Calu3 (cell line): ENCODE measurements at regions not wholly inside any gene's neighbourhood (a gene's known extent, or its start where the extent isn't known, plus 50 kb on each side); places are given as distances from the start of the nearest gene placed in this dataset.

ENCODE experiments used
- BruUV-seq: library from RNA; stranded (reverse); fragments of 400-500 nt; replicated peaks from 2 replicates; lab custom pipeline; 2021; lab: Mats Ljungman, UMichigan
- CTCF ChIA-PET: fragments of 300-600 bp; sonication (Branson Sonifier 250); formaldehyde crosslinking; loops from one replicate; lab custom pipeline; 2022; ENCODE audit warnings: antibody characterized with exemption; lab: Charles Lee
- DNase-seq: peaks from one replicate; pipeline ENCODE4 v3.0.0; 2022
- H3K27ac Mint-ChIP-seq: one replicate; pipeline ENCODE4 v1.8.0; 2022; ENCODE audit warnings: mixed read lengths; ENCODE audit not compliant: unreplicated experiment
- H3K27me3 Mint-ChIP-seq: one replicate; pipeline ENCODE4 v1.8.0; 2022; ENCODE audit warnings: mixed read lengths; ENCODE audit not compliant: unreplicated experiment
- H3K36me3 Mint-ChIP-seq: one replicate; pipeline ENCODE4 v1.8.0; 2022; ENCODE audit warnings: mild to moderate bottlenecking, moderate library complexity, mixed read lengths; ENCODE audit not compliant: insufficient read depth, unreplicated experiment
- H3K4me1 Mint-ChIP-seq: one replicate; pipeline ENCODE4 v1.8.0; 2022; ENCODE audit warnings: mild to moderate bottlenecking, low read depth, mixed read lengths; ENCODE audit not compliant: unreplicated experiment
- H3K4me3 Mint-ChIP-seq: one replicate; pipeline ENCODE4 v1.8.0; 2022; ENCODE audit warnings: mild to moderate bottlenecking, low read depth, moderate library complexity, mixed read lengths; ENCODE audit not compliant: unreplicated experiment
- H3K9me3 Mint-ChIP-seq: one replicate; pipeline ENCODE4 v1.8.0; 2022; ENCODE audit warnings: low read depth, mixed read lengths; ENCODE audit not compliant: unreplicated experiment
- CTCF ChIP-seq: fragments of 200-600 bp; IDR thresholded peaks from one replicate; pipeline ENCODE4 v1.8.0; 2022; ENCODE audit warnings: antibody characterized with exemption; ENCODE audit not compliant: unreplicated experiment
- intact Hi-C: fragments of 100-400 bp; cut with micrococcal nuclease; formaldehyde crosslinking; loops from one replicate; pipeline ENCODE4 v1.10.0; 2022; ENCODE audit not compliant: unreplicated experiment

GRCh38 chr1:195472291-195472690 lies 1135.9 kb downstream of the KCNT2 start:
- no peaks in the 10 kb centered on the region for H3K36me3 Mint-ChIP-seq
- H3K4me3 Mint-ChIP-seq: no peak overlapping the region
- no peaks in the 10 kb centered on the region for H3K4me1 Mint-ChIP-seq
- no peak overlapping the region for H3K27ac Mint-ChIP-seq
- H3K9me3 Mint-ChIP-seq: peaks cover 6% of the 10 kb centered on the region
- no peak for DNase-seq
- intact Hi-C loops: no loop called here
- no TSS peak for BruUV-seq
- TF ChIP-seq CTCF: no peak
- CTCF ChIA-PET: no interaction called here
- no peaks in the 10 kb centered on the region for H3K27me3 Mint-ChIP-seq

- intact Hi-C loops: no loop called here
- no peaks in the 10 kb centered on the region for H3K4me1 Mint-ChIP-seq
- H3K36me3 Mint-ChIP-seq: no peaks in the 10 kb centered on the region
- DNase-seq: no peak
- no peaks in the 10 kb centered on the region for H3K27me3 Mint-ChIP-seq
- no peak overlapping the region for H3K4me3 Mint-ChIP-seq
- CTCF ChIA-PET: no interaction called here
- no peak for TF ChIP-seq CTCF
- no TSS peak for BruUV-seq
- no peaks in the 10 kb centered on the region for H3K9me3 Mint-ChIP-seq
- no peak overlapping the region for H3K27ac Mint-ChIP-seq
Measured at GRCh38 chr1:195466639-195467038, 1141.6 kb downstream of the KCNT2 start.

GRCh38 chr1:195462646-195463045 lies 1145.6 kb downstream of the KCNT2 start:
- Mint-ChIP-seq H3K36me3 (no peaks in the 10 kb centered on the region), H3K4me3 (no peak overlapping the region), H3K4me1 (no peaks in the 10 kb centered on the region), H3K9me3 (no peaks in the 10 kb centered on the region), H3K27me3 (no peaks in the 10 kb centered on the region), H3K27ac (no peak overlapping the region)
- TF ChIP-seq CTCF: no peak
- CTCF ChIA-PET: no interaction called here
- BruUV-seq: no TSS peak
- intact Hi-C loops: no loop called here
- no peak for DNase-seq

- Mint-ChIP-seq H3K27ac (no peak overlapping the region), H3K9me3 (no peaks in the 10 kb centered on the region), H3K36me3 (no peaks in the 10 kb centered on the region), H3K4me3 (no peak overlapping the region), H3K27me3 (no peaks in the 10 kb centered on the region), H3K4me1 (no peaks in the 10 kb centered on the region)
- intact Hi-C loops: no loop called here
- no TSS peak for BruUV-seq
- no peak for TF ChIP-seq CTCF
- CTCF ChIA-PET: no interaction called here
- DNase-seq: no peak
Measured at GRCh38 chr1:195462152-195462551, 1146.1 kb downstream of the KCNT2 start.
